ENCODE measurements at regions not wholly inside any gene's neighbourhood (a gene's known extent, or its start where the extent isn't known, plus 50 kb on each side); places are given as distances from the start of the nearest gene placed in this dataset.
A peak's percentile ranks its signal among the peaks of the same experiment; 100 is the strongest.

DNA sequence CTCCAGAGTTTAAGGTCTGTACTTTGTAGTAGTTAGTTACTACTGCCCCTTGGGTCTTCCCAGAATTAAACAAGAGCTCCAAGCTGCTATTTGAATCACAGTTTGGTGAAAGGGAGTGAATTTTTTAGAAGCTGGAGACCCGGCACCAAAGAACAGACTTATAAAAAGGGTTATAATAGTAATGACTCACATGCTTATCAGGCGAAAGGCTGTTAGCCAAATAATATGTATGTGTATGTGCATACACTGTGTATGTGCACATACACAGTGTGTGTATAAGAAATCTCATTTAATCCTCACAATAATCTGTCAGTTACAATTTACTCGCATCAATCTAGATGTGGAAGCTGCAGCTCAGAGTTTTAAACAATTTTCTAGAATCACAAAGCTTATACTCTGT, 59.5 kb upstream of the ITGA1 start:
- TF ChIP-seq, protein P1, sequence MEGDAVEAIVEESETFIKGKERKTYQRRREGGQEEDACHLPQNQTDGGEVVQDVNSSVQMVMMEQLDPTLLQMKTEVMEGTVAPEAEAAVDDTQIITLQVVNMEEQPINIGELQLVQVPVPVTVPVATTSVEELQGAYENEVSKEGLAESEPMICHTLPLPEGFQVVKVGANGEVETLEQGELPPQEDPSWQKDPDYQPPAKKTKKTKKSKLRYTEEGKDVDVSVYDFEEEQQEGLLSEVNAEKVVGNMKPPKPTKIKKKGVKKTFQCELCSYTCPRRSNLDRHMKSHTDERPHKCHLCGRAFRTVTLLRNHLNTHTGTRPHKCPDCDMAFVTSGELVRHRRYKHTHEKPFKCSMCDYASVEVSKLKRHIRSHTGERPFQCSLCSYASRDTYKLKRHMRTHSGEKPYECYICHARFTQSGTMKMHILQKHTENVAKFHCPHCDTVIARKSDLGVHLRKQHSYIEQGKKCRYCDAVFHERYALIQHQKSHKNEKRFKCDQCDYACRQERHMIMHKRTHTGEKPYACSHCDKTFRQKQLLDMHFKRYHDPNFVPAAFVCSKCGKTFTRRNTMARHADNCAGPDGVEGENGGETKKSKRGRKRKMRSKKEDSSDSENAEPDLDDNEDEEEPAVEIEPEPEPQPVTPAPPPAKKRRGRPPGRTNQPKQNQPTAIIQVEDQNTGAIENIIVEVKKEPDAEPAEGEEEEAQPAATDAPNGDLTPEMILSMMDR (IDR thresholded peaks at IDR 0.05), result no peak
- intact Hi-C loops (cut with DNase I), result no loop called here
- Histone ChIP-seq H3K4me3 (no peak overlapping the region), H3K36me3 (no peaks in the 10 kb centered on the region), H3K4me1 (peaks cover 35% of the 10 kb centered on the region), H3K9me3 (no peaks in the 10 kb centered on the region), H3K27me3 (ENCODE audit: low read depth) (no peaks in the 10 kb centered on the region), H3K27ac (peak overlapping the region; percentile 44)
- DNase-seq, result no peak
- ATAC-seq, result no peak

DNA sequence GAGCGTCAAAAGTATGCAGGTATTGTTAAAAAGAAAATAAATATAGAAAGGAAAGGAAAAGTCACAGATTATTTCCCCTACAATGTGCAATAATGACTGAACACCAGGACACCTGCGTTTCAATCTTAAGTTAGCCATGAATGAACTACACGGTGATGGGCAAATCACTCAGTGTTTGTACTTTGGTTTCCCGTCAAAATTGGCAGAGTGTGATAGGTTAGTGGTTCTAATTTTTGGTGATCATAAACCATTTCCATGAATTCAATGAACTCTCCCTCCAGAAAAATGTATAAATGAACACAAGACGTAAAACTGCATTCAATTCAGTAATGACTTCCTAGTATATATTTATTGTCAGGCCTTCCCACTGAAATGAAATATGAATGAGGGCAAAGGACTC, 59.0 kb upstream of the ITGA1 start:
- ATAC-seq (no peak), DNase-seq (no peak)
- TF ChIP-seq, protein P1 (IDR thresholded peaks at IDR 0.05), result no peak
- H3K4me1 ChIP-seq, result peaks cover 35% of the 10 kb centered on the region
- H3K27ac ChIP-seq, result no peak overlapping the region
- H3K9me3 ChIP-seq, result no peaks in the 10 kb centered on the region
- H3K36me3 ChIP-seq, result no peaks in the 10 kb centered on the region
- no peak overlapping the region for H3K4me3 ChIP-seq
- H3K27me3 ChIP-seq (ENCODE audit: low read depth), result no peaks in the 10 kb centered on the region
- intact Hi-C loops (cut with DNase I), result no loop called here

DNA sequence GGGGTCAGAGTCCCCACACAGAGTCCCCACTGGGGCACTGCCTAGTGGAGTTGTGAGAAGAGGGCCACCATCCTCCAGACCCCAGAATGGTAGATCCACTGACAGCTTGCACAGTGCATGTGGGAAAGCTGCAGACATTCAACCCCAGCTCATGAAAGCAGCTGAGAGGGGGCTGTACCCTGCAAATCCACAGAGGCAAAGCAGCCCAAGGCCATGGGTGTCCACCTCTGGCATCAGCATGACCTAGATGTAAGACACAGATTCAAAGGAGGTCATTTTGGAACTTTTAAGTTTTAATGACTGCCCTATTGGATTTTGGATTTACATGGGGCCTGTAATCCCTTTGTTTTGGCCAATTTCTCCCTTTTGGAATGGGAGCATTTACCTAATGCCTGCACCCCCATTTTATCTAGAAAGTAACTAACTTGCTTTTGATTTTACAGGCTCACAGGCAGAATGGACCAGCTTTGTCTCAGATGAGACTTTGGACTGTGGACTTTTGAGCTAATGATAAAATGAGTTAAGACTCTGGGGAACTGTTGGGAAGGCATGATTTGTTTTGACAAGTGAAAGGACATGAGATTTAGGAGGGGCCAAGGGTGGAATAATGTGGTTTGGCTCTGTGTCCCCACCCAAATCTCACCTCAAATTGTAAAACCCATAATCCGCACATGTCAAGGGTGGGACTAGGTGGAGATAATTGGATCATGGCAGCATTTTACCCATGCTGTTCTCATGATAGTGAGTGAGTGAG, 56.3 kb upstream of the ITGA1 start:
- intact Hi-C loops (cut with DNase I), result no loop called here
- ATAC-seq (no peak), DNase-seq (no peak)

DNA sequence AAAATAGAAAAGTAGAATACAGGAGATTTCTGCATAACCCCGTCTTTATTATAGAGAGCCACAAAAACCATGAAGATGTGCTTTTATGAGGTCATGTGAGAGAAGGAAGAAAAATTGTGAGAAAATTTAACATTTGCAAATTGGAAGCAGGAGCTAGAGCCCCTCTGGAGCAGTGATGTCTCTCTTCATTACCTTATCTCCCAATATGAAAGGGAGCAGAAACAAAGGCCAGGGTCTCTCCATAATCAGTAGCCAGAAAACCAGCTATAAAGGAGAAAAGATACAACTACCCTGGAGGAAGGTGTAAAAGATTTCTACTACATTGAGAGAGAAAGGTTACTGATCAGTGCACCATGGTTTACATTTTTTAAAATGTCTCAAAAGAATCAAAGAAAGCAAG, 53.2 kb upstream of the ITGA1 start:
- TF ChIP-seq, protein P1 (IDR thresholded peaks at IDR 0.05), result no peak
- intact Hi-C loops (cut with DNase I), result no loop called here

More for the DNA sequence above, 56.3 kb upstream of the ITGA1 start:
- TF ChIP-seq, protein P1 (IDR thresholded peaks at IDR 0.05), result no peak
- Histone ChIP-seq H3K27ac (no peak overlapping the region), H3K36me3 (no peaks in the 10 kb centered on the region), H3K4me1 (peaks cover 15% of the 10 kb centered on the region), H3K9me3 (no peaks in the 10 kb centered on the region), H3K27me3 (ENCODE audit: low read depth) (no peaks in the 10 kb centered on the region), H3K4me3 (no peak overlapping the region)

DNA sequence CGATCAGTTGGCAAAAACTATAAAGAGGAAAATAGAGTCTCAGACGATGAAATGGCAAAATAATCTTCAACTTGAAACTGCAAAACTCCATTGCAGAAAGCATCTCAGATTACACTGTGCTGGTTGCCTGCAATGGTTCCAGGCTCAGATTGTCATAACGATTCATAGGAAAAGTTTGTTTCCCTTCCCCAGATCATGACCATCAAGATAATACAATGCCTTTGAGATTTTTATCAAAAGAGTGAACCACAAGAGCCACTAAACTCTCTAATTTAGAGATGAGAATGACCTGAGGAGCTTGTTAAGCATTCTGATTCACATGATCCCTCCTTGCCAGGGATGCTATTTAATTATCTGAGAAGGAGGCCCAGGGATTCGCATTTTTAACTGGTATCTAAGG, 52.6 kb upstream of the ITGA1 start:
- DNase-seq (no peak), ATAC-seq (no peak)
- H3K27ac ChIP-seq, result no peak overlapping the region
- H3K36me3 ChIP-seq, result no peaks in the 10 kb centered on the region
- no peak overlapping the region for H3K4me3 ChIP-seq
- no peaks in the 10 kb centered on the region for H3K4me1 ChIP-seq
- no peaks in the 10 kb centered on the region for H3K9me3 ChIP-seq
- no peaks in the 10 kb centered on the region for H3K27me3 ChIP-seq (ENCODE audit: low read depth)
- intact Hi-C loops (cut with DNase I), result no loop called here
- TF ChIP-seq, protein P1 (IDR thresholded peaks at IDR 0.05), result no peak

More for the DNA sequence above, 53.2 kb upstream of the ITGA1 start:
- Histone ChIP-seq H3K9me3 (no peaks in the 10 kb centered on the region), H3K36me3 (no peaks in the 10 kb centered on the region), H3K4me3 (no peak overlapping the region), H3K4me1 (no peaks in the 10 kb centered on the region), H3K27me3 (ENCODE audit: low read depth) (no peaks in the 10 kb centered on the region), H3K27ac (no peak overlapping the region)
- ATAC-seq, result no peak
- no peak for DNase-seq

All from lower lobe of right lung (tissue), 2 donors.